PC-9 (cell line): ENCODE measurements at regions not wholly inside any gene's neighbourhood (a gene's known extent, or its start where the extent isn't known, plus 50 kb on each side); places are given as distances from the start of the nearest gene placed in this dataset.
A peak's percentile ranks its signal among the peaks of the same experiment; 100 is the strongest.

Experiments used
- BruUV-seq: library from RNA; stranded (reverse); fragments of 400-500 nt; replicated peaks from 2 replicates; lab custom pipeline; 2021; lab: Mats Ljungman, UMichigan
- CTCF ChIA-PET: fragments of 300-600 bp; sonication (Branson Sonifier 250); formaldehyde crosslinking; loops from one replicate; lab custom pipeline; 2022; ENCODE audit warnings: antibody characterized with exemption; lab: Charles Lee
- POLR2A ChIA-PET: fragments of 300-600 bp; sonication (Branson Sonifier 250); formaldehyde crosslinking; loops from one replicate; lab custom pipeline; 2022; ENCODE audit warnings: antibody characterized with exemption; ENCODE audit not compliant: unreplicated experiment; lab: Charles Lee
- DNase-seq, 2 experiments: peaks; one replicate each; pipeline versions ENCODE4 v3.0.0 to v3.0.0-alpha.2; 2015 to 2022; ENCODE audit warnings: mixed read lengths in 1 of 2
- H2AFZ ChIP-seq: fragments of 200-600 bp; sonication (generic); 2 replicates; pipeline ENCODE4 v1.8.1; 2017; ENCODE audit warnings: antibody characterized with exemption
- H3F3A ChIP-seq: fragments of 200-600 bp; sonication (generic); 2 replicates; pipeline ENCODE4 v1.8.1; 2017; ENCODE audit warnings: antibody characterized with exemption, mild to moderate bottlenecking, low read depth; ENCODE audit not compliant: insufficient read depth
- H3K27ac ChIP-seq: fragments of 200-600 bp; sonication (generic); 2 replicates; pipeline ENCODE4 v1.6.1; 2016; ENCODE audit warnings: mixed run types
- H3K27me3 ChIP-seq: fragments of 200-600 bp; sonication (generic); 2 replicates; pipeline ENCODE4 v1.6.1; 2016; ENCODE audit warnings: low read depth, mixed run types; ENCODE audit not compliant: insufficient read depth
- H3K36me3 ChIP-seq: fragments of 200-600 bp; sonication (generic); 2 replicates; pipeline ENCODE4 v1.6.1; 2016; ENCODE audit warnings: low read depth, mixed run types
- H3K4me1 ChIP-seq: fragments of 200-600 bp; sonication (generic); replicated peaks from 2 replicates; pipeline ENCODE4 v1.6.1; 2016; ENCODE audit warnings: mixed run types; ENCODE audit not compliant: insufficient read depth
- H3K4me2 ChIP-seq: fragments of 200-600 bp; sonication (generic); 2 replicates; pipeline ENCODE4 v1.6.1; 2017; ENCODE audit warnings: mixed run types
- H3K4me3 ChIP-seq: fragments of 200-600 bp; sonication (generic); 2 replicates; pipeline ENCODE4 v1.6.1; 2016; ENCODE audit warnings: mixed run types
- H3K79me2 ChIP-seq: fragments of 200-600 bp; sonication (generic); 2 replicates; pipeline ENCODE4 v1.6.1; 2017; ENCODE audit warnings: low read depth, mixed run types
- H3K9me2 ChIP-seq: fragments of 200-600 bp; sonication (generic); 2 replicates; pipeline ENCODE4 v1.8.1; 2017; ENCODE audit warnings: mild to moderate bottlenecking; ENCODE audit not compliant: insufficient read depth
- H3K9me3 ChIP-seq: fragments of 200-600 bp; sonication (generic); 2 replicates; pipeline ENCODE4 v1.8.1; 2016; ENCODE audit warnings: low read depth; ENCODE audit not compliant: insufficient read depth
- H4K20me1 ChIP-seq: fragments of 200-600 bp; sonication (generic); 2 replicates; pipeline ENCODE4 v1.8.1; 2017; ENCODE audit not compliant: insufficient read depth
- EZH2 ChIP-seq: fragments of 200-600 bp; sonication (generic); IDR thresholded peaks from 2 replicates; pipeline ENCODE4 v1.8.0; 2017; ENCODE audit warnings: antibody characterized with exemption, low read depth
- intact Hi-C: fragments of 100-400 bp; cut with micrococcal nuclease; formaldehyde crosslinking; loops from one replicate; pipeline ENCODE4 v1.10.0; 2022; ENCODE audit not compliant: unreplicated experiment
- TF ChIP-seq, protein P1 (sequence below): fragments of 200-600 bp; sonication (generic); conservative IDR thresholded peaks from 2 replicates; pipeline ENCODE4 v1.6.1; 2017; ENCODE audit warnings: mixed run types, antibody characterized with exemption, mild to moderate bottlenecking, moderate library complexity

DNA sequence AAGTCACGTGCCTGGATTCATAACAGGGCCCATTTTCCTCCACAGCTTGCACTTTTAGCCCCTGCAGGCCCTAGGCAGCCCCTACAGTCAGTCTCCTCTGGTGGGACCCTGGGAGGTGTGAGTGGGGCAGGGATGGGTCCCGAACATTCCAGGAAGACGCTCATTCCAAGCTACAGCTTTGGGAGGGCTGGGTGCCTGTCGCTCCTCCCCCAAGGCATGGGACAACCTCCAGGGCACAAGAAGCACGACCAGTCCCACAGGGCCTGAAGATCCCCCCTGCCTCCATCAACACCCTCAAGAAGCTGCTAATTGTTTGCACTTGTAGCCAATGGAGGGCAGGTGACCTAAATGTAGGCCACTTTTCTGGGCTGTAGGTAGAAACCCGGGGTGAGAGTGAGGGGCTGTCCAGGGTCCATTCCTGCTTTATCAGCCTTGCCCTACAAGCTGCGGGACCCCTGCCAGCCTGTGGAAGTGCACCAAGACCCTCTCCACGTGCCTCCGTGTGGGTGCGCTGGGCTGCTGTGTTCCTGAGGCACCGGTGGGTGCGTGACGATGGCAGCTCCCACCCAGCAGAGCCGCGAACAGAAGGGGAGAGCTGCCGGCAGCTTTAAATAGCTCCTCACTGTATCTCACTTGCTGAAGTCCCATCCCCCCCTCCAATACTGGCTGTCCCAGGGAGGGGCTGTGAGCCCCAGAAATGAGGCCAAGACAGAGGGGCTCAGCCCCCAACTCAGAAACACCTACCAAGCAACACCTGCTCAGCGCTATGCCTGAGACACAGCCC, 91.9 kb upstream of the ARAP3 start:
- DNase-seq: peak in 1 of 2 experiments; percentile 9
- Histone ChIP-seq H3K4me3 (no peak overlapping the region), H3K27ac (no peak overlapping the region), H3K9me3 (no peaks in the 10 kb centered on the region), H3K27me3 (no peaks in the 10 kb centered on the region; the same call in 1 of the 2 replicates), H2AFZ (no peak overlapping the region), H3K4me2 (no peak overlapping the region), H3K4me1 (no peaks in the 10 kb centered on the region), H3K9me2 (no peaks in the 10 kb centered on the region), H3K36me3 (no peaks in the 10 kb centered on the region), H3F3A (no peaks in the 10 kb centered on the region; the same call in 1 of the 2 replicates), H3K79me2 (no peaks in the 10 kb centered on the region), H4K20me1 (no peaks in the 10 kb centered on the region)
- ChIA-PET CTCF (interaction anchor here (0.6 kb wide), 1 partner anchor 116 kb away, joined by 4 read pairs; no protein-coding TSS in a partner anchor), POLR2A (no interaction called here)
- intact Hi-C loops: no loop called here
- BruUV-seq: no TSS peak
- no peak for TF ChIP-seq EZH2

DNA sequence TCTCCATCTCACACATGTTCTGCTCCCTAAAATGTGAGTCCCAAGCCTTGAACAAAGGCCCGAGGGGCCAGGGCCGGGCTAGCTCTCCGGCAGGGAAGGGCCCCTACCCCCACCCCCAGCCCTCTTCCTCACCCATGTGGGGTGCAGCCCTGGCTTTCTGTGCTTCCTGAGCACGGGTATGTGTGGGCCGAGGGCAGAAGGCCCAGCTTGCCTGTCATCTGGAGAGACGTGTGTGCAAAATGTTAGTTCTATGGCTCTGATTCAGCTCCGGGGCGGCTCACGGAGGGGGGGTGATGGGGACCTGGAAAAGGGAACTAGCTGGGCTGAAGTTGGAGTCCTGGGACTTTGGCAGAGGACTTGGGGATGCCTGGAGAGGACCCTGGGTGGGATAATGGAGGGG, 90.3 kb upstream of the ARAP3 start:
- H2AFZ ChIP-seq: no peak overlapping the region
- ChIA-PET CTCF (no interaction called here), POLR2A (no interaction called here)
- intact Hi-C loops: no loop called here
- H3K79me2 ChIP-seq: no peaks in the 10 kb centered on the region
- no peaks in the 10 kb centered on the region for H4K20me1 ChIP-seq
- no peak for TF ChIP-seq EZH2
- TF ChIP-seq, protein P1, sequence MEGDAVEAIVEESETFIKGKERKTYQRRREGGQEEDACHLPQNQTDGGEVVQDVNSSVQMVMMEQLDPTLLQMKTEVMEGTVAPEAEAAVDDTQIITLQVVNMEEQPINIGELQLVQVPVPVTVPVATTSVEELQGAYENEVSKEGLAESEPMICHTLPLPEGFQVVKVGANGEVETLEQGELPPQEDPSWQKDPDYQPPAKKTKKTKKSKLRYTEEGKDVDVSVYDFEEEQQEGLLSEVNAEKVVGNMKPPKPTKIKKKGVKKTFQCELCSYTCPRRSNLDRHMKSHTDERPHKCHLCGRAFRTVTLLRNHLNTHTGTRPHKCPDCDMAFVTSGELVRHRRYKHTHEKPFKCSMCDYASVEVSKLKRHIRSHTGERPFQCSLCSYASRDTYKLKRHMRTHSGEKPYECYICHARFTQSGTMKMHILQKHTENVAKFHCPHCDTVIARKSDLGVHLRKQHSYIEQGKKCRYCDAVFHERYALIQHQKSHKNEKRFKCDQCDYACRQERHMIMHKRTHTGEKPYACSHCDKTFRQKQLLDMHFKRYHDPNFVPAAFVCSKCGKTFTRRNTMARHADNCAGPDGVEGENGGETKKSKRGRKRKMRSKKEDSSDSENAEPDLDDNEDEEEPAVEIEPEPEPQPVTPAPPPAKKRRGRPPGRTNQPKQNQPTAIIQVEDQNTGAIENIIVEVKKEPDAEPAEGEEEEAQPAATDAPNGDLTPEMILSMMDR: no peak
- H3K27me3 ChIP-seq: no peaks in the 10 kb centered on the region; the same call in 1 of the 2 replicates
- no TSS peak for BruUV-seq
- H3K9me2 ChIP-seq: no peaks in the 10 kb centered on the region
- H3K9me3 ChIP-seq: no peaks in the 10 kb centered on the region
- H3K36me3 ChIP-seq: no peaks in the 10 kb centered on the region
- no peak overlapping the region for H3K4me3 ChIP-seq
- no peak overlapping the region for H3K4me2 ChIP-seq
- no peaks in the 10 kb centered on the region for H3K4me1 ChIP-seq
- no peak overlapping the region for H3K27ac ChIP-seq
- no peaks in the 10 kb centered on the region for H3F3A ChIP-seq
- DNase-seq: peak in 1 of 2 experiments; percentile 33

DNA sequence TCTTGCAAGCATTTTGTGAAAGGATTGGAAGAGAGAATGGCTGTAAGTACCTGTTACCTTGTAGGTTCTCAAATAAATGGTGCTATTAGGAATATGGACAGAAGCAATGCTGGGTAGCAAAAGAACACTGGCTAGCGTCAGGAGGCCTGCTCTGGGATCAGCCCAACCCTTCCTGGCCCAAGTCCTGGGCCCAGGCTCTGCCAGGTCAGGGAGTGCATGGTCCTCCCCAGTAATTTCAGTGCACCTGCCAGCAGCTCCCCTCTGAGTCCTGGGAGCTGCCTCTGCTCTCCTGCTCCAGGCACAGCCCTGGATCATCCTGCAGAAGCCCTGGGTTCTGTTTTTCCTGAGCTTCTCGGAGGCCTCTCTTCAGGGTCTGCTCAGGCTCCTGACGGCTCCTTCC, 89.5 kb upstream of the ARAP3 start:
- H3F3A ChIP-seq: no peaks in the 10 kb centered on the region
- no peak overlapping the region for H3K4me2 ChIP-seq
- H3K4me1 ChIP-seq: no peaks in the 10 kb centered on the region
- no peaks in the 10 kb centered on the region for H3K79me2 ChIP-seq
- peak in 1 of 2 experiments; percentile 8 for DNase-seq
- no peaks in the 10 kb centered on the region for H3K36me3 ChIP-seq
- no peak overlapping the region for H3K4me3 ChIP-seq
- BruUV-seq: no TSS peak
- ChIA-PET CTCF (no interaction called here), POLR2A (no interaction called here)
- H3K27ac ChIP-seq: no peak overlapping the region
- H3K9me3 ChIP-seq: no peaks in the 10 kb centered on the region
- no peaks in the 10 kb centered on the region for H3K9me2 ChIP-seq
- TF ChIP-seq, protein P1: no peak
- TF ChIP-seq EZH2: no peak
- intact Hi-C loops: no loop called here
- no peak overlapping the region for H2AFZ ChIP-seq
- no peaks in the 10 kb centered on the region for H4K20me1 ChIP-seq
- no peaks in the 10 kb centered on the region; the same call in 1 of the 2 replicates for H3K27me3 ChIP-seq
